Right lobe of liver (tissue), 6 donors: ENCODE measurements at regions not wholly inside any gene's neighbourhood (a gene's known extent, or its start where the extent isn't known, plus 50 kb on each side); places are given as distances from the start of the nearest gene placed in this dataset.

Experiments used
- ATAC-seq, 4 donors: fragments of 200-7000 bp; cut with Tn5 transposase; one replicate each; pipeline ENCODE4 v1.9.1; 2020; ENCODE audit warnings: mild to moderate bottlenecking in 4 of 4, moderate library complexity in 4 of 4
- DNase-seq, 3 donors: peaks; one replicate each; pipeline ENCODE4 v3.0.0-alpha.2; 2020
- H3K27ac ChIP-seq, 3 donors: fragments of 200-600 bp; one replicate each; pipeline ENCODE4 v1.8.0; 2022
- H3K27me3 ChIP-seq, 2 donors: fragments of 200-600 bp; one replicate each; pipeline ENCODE4 v1.8.0; 2022
- H3K36me3 ChIP-seq, 4 donors: fragments of 200-600 bp; sonication (generic) in 1 of 4; one replicate each; pipeline versions ENCODE4 v1.5.1 to v1.8.0; 2017 to 2022; ENCODE audit warnings: control low read depth in 1 of 4
- H3K4me1 ChIP-seq, 4 donors: fragments of 200-600 bp; sonication (generic) in 1 of 4; one replicate each; pipeline versions ENCODE4 v1.5.1 to v1.8.0; 2017 to 2022; ENCODE audit warnings: control low read depth in 1 of 4
- H3K4me3 ChIP-seq, 3 donors: fragments of 200-600 bp; one replicate each; pipeline ENCODE4 v1.8.0; 2022
- H3K9me3 ChIP-seq, 4 donors: fragments of 200-600 bp; sonication (generic) in 1 of 4; one replicate each; pipeline versions ENCODE4 v1.5.1 to v1.8.0; 2017 to 2022; ENCODE audit warnings: control low read depth in 1 of 4
- POLR2A ChIP-seq: fragments of 450-650 bp; IDR thresholded peaks from one replicate; pipeline ENCODE4 v1.6.1; 2017; ENCODE audit warnings: antibody characterized with exemption, mild to moderate bottlenecking
- WGBS: methylation state at CpG from one replicate; pipeline ENCODE4 v1.1.6; 2018; ENCODE audit warnings: low coverage, low lambda C conversion rate; ENCODE audit not compliant: insufficient coverage; ENCODE audit errors: missing lambda C conversion rate; 5-methylcytosine and 5-hydroxymethylcytosine counted together
- intact Hi-C, 2 donors: fragments of 100-400 bp; cut with DNase I; formaldehyde crosslinking; loops; one replicate each; pipeline versions ENCODE4 v1.11.2 to v1.14.1; 2022
- TF ChIP-seq, protein P1 (sequence below), 4 donors: fragments of 200-600 bp in 3 of 4; fragments of 450-650 bp in 1 of 4; IDR thresholded peaks; one replicate each; pipeline versions ENCODE4 v1.5.1 to v1.8.0; 2016 to 2022; ENCODE audit warnings: antibody characterized with exemption in 4 of 4, mild to moderate bottlenecking in 2 of 4
- donor health status: DM: no; HTN: yes; CAD: no.
- donor health status: DM: no; HTN: no; CAD: no.
- donor health status: DM: no; HTN: no; CAD: no.
- donor health status: DM: no; HTN: yes; CAD: no.
- donor health status: DM: no; HTN: yes; CAD: no.

DNA sequence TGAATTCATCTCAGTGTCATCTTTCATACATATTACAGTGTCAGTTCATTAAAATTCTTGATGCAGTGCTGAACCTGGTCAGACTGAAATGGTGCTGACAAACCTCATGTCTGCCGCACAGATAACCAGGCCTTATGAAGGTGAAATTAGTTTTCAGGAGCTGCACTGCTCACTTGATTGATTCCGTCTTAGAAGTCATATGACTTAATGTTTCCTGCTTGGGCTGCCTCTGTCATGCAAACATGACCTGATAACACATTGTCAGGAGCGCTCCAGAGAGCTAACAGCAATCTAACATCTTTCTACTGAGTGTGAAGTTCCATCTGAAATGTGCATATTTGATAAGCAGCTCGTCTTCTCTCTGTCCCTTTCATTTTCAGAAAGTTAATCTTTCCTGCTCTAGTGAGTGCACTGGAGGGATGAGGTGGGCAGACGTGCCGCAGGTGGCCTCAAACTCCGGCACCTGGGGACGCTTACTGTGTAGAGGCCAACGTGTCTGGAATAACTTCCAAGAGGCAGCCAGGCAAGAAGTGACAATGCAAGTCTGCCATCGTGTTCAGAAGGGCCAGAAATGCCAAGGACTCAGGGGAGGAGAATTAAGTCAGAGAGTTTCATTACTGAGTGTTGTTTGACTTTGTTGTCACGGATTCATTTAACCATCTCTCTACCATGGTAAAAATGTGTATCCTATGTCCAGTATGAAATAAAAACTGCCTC, 592.1 kb downstream of the TLE1 start:
- Histone ChIP-seq H3K36me3 (no peaks in the 10 kb centered on the region), H3K9me3 (no peaks in the 10 kb centered on the region), H3K4me3 (no peak overlapping the region), H3K27me3 (no peaks in the 10 kb centered on the region), H3K4me1 (no peaks in the 10 kb centered on the region), H3K27ac (no peak overlapping the region)
- no peak for DNase-seq
- intact Hi-C loops, result no loop called here
- WGBS, result 74% methylated on average over 10 of the region's 11 CpGs
- no peak for ATAC-seq
- TF ChIP-seq, protein P1, sequence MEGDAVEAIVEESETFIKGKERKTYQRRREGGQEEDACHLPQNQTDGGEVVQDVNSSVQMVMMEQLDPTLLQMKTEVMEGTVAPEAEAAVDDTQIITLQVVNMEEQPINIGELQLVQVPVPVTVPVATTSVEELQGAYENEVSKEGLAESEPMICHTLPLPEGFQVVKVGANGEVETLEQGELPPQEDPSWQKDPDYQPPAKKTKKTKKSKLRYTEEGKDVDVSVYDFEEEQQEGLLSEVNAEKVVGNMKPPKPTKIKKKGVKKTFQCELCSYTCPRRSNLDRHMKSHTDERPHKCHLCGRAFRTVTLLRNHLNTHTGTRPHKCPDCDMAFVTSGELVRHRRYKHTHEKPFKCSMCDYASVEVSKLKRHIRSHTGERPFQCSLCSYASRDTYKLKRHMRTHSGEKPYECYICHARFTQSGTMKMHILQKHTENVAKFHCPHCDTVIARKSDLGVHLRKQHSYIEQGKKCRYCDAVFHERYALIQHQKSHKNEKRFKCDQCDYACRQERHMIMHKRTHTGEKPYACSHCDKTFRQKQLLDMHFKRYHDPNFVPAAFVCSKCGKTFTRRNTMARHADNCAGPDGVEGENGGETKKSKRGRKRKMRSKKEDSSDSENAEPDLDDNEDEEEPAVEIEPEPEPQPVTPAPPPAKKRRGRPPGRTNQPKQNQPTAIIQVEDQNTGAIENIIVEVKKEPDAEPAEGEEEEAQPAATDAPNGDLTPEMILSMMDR (IDR thresholded peaks at IDR 0.05), result no peak
- TF ChIP-seq POLR2A, result no peak

GRCh38 chr9:81096625-81097024, 592.7 kb downstream of the TLE1 start:
- DNase-seq (no peak), ATAC-seq (no peak)
- WGBS, result 46% methylated on average over 2 of the region's 2 CpGs
- H3K27me3 ChIP-seq, result no peaks in the 10 kb centered on the region
- no peak overlapping the region for H3K27ac ChIP-seq
- no peak for TF ChIP-seq POLR2A
- TF ChIP-seq, protein P1 (IDR thresholded peaks at IDR 0.05), result no peak
- H3K9me3 ChIP-seq, result no peaks in the 10 kb centered on the region
- no peak overlapping the region for H3K4me3 ChIP-seq
- intact Hi-C loops, result no loop called here
- no peaks in the 10 kb centered on the region for H3K4me1 ChIP-seq
- H3K36me3 ChIP-seq, result no peaks in the 10 kb centered on the region

DNA sequence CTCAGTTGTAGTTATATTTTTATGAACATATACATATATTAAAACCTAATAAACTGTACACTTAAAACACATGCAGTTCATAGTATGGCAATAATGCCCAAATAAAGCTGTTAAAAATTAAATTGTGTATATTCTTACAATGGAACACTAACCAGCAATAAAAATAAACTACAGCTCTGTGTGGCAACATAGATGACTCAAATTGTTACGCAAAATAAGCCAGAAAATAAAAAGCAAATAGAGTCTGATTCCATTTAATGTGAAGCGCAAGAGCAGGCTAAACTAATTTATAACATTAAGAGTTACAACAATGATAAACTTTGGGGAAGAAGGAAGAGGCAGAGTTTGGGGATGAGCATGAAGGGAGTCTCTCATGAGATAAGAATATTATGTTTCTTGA, 597.3 kb downstream of the TLE1 start:
- ATAC-seq, result no peak
- WGBS, result 83% methylated on average over 2 of the region's 2 CpGs
- Histone ChIP-seq H3K9me3 (no peaks in the 10 kb centered on the region), H3K4me1 (no peaks in the 10 kb centered on the region), H3K4me3 (no peak overlapping the region), H3K36me3 (no peaks in the 10 kb centered on the region), H3K27ac (no peak overlapping the region), H3K27me3 (no peaks in the 10 kb centered on the region)
- intact Hi-C loops, result no loop called here
- DNase-seq, result no peak
- TF ChIP-seq, protein P1 (IDR thresholded peaks at IDR 0.05), result no peak
- TF ChIP-seq POLR2A, result no peak

DNA sequence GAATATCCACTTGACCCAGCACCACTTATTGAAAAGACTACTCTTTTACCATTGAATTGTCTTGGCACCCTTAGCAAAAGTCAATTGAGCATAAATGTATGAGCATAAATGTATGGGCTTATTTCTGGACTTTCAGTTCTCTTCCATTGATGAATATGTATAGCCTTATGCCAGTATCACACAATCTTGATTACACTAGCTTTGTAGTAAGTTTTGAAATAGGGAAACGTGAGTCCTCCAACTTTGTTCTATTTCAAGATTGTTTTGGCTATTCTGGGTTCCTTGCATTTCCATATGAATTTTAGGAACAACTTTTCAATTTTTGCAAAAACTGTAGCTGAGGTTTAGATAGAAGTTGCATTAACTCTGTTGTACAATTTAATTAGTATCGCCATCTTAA, 601.0 kb downstream of the TLE1 start:
- 61% methylated on average over 2 of the region's 2 CpGs for WGBS
- no peak for DNase-seq
- intact Hi-C loops, result no loop called here
- TF ChIP-seq POLR2A, result no peak
- TF ChIP-seq, protein P1 (IDR thresholded peaks at IDR 0.05), result no peak
- Histone ChIP-seq H3K27me3 (no peaks in the 10 kb centered on the region), H3K4me3 (no peak overlapping the region), H3K9me3 (no peaks in the 10 kb centered on the region), H3K36me3 (no peaks in the 10 kb centered on the region), H3K4me1 (no peaks in the 10 kb centered on the region), H3K27ac (no peak overlapping the region)
- ATAC-seq, result no peak

- 43% methylated on average over 3 of the region's 3 CpGs for WGBS
- ATAC-seq, result no peak
- intact Hi-C loops, result no loop called here
- Histone ChIP-seq H3K36me3 (no peaks in the 10 kb centered on the region), H3K27ac (no peak overlapping the region), H3K9me3 (no peaks in the 10 kb centered on the region), H3K27me3 (no peaks in the 10 kb centered on the region), H3K4me1 (no peaks in the 10 kb centered on the region), H3K4me3 (no peak overlapping the region)
- no peak for TF ChIP-seq POLR2A
- DNase-seq, result no peak
These were observed 602.9 kb downstream of the TLE1 start for GRCh38 chr9:81086416-81086815.
